ENCODE measurements at regions not wholly inside any gene's neighbourhood (a gene's known extent, or its start where the extent isn't known, plus 50 kb on each side); places are given as distances from the start of the nearest gene placed in this dataset.
"Not testable (repeated sequence)": the region's sequence is repeated elsewhere in the genome, so short reads cannot be mapped to it uniquely, and the experiment has no call there.

DNA sequence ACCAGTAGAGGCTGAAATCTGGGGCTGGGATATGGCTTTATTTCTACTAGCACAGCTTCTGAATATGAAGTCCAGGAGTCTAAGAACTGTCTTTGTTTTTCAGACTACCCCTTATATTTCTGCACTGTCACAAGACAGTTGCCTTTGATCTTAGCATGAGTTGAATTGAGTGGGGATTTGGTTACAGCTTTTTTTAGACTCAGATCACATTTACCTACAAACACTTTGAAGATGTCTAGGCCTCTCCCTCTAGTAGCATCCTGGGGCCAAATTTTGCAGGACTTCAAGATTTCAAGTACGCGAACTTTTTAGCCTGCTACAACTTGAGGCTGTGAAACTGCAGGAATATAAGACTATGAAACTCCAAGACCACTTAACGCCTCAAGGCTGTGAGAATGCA is 240.2 kb downstream of the NEBL start:
- no peak for DNase-seq (ENCODE audit: low spot score)

- not testable (repeated sequence) for DNase-seq (ENCODE audit: low spot score)
Observed at GRCh38 chr10:20652424-20652823, 244.7 kb downstream of the NEBL start.

- DNase-seq (ENCODE audit: low spot score) = no peak
Observed at GRCh38 chr10:20648263-20648874, 248.7 kb downstream of the NEBL start.

- DNase-seq (ENCODE audit: low spot score) = no peak
Observed at GRCh38 chr10:20647756-20648155, 249.4 kb downstream of the NEBL start.

- DNase-seq (ENCODE audit: low spot score) = no peak
Observed at GRCh38 chr10:20644421-20644820, 252.7 kb downstream of the NEBL start.

DNA sequence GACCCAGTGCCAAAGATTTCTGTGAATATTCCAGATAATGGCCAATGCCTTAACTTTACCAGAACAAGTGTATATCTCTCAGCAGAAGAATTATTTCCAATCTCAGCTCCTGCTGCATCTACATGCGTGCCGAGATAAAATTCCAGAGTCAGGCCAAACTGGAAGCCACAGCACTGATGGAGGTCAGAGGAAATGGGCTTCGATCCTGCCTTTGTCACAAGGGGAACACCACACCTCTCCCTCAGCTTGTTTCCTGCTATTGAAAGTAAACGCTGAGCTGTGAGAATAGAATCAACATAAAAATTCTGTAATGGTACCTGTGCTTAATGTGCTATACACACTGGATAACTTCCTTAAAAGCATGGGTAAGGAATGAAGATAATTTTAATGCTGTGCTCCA is 255.5 kb downstream of the NEBL start:
- DNase-seq (ENCODE audit: low spot score) = no peak

DNA sequence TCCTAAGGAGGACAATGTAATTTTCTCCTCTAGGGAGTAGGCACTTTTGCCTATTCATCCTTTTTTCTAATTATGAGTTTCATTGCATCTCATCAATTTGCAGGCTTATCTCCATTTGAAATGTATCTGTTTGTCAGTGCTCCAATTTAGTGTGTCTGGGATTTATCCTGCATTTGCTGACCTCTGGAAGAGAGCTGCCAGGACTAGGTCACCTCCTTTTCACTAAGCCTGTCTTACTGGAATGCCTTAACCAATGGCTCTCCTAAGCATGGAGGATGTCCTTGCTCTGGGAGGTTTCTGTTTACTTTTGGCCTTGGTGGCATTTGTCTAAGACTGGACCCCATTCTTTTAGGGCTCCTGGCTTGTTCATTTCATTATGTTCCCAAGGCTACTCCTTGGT is 261.5 kb downstream of the NEBL start:
- no peak for DNase-seq (ENCODE audit: low spot score)

- no peak for DNase-seq (ENCODE audit: low spot score)
Observed at GRCh38 chr10:20634839-20635238, 262.3 kb downstream of the NEBL start.

- no peak for DNase-seq (ENCODE audit: low spot score)
Observed at GRCh38 chr10:20633714-20634113, 263.4 kb downstream of the NEBL start.

- DNase-seq (ENCODE audit: low spot score) = no peak
Observed at GRCh38 chr10:20632696-20633095, 264.4 kb downstream of the NEBL start.

- DNase-seq (ENCODE audit: low spot score) = no peak
Observed at GRCh38 chr10:20631229-20631628, 265.9 kb downstream of the NEBL start.

GRCh38 chr10:20630092-20630643 is 266.9 kb downstream of the NEBL start:
- DNase-seq (ENCODE audit: low spot score) = no peak

- DNase-seq (ENCODE audit: low spot score) = no peak
Observed at GRCh38 chr10:20627946-20628507, 269.1 kb downstream of the NEBL start.

- DNase-seq (ENCODE audit: low spot score) = no peak
Observed at GRCh38 chr10:20627087-20627486, 270.0 kb downstream of the NEBL start.

DNA sequence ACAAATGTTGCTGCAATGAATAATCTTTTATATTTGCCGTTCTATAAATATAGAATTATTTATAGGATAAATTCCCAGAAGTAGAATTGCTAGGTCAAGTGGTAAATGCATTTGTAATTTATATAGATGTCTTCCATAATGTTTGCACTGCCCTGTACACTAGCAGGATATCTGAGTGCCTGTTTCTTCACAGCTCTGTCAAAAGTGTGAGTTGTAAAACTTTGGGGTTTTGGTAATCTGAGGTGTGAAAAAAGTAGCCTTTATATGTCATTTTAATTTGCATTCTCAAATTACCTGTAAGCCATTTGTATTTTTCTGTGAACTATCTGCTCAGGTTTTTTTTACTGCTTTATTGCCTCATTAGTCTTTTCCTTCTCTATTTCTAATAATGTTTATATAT is 271.2 kb downstream of the NEBL start:
- DNase-seq (ENCODE audit: low spot score) = no peak

- no peak for DNase-seq (ENCODE audit: low spot score)
Observed at GRCh38 chr10:20624642-20625041, 272.5 kb downstream of the NEBL start.

DNA sequence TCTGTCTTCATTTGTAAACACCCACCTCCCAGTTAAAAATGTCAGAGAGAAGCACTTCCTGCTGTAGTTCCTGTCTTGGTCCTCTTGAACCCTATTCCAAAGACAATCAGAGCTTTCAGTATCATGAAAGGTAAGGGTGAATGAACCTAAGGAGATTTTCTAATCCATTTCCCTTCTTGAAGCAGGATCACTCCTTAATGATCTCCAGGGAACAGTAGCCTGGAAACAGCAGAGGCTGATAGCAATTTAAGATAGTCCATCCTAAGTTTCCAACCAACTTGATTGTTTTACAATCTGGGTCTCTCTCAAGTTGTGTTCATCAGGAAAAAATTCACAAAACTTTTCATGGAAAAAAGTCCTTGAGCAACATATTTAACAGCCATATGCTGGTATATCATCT is 273.6 kb downstream of the NEBL start:
- DNase-seq (ENCODE audit: low spot score) = no peak

DNA sequence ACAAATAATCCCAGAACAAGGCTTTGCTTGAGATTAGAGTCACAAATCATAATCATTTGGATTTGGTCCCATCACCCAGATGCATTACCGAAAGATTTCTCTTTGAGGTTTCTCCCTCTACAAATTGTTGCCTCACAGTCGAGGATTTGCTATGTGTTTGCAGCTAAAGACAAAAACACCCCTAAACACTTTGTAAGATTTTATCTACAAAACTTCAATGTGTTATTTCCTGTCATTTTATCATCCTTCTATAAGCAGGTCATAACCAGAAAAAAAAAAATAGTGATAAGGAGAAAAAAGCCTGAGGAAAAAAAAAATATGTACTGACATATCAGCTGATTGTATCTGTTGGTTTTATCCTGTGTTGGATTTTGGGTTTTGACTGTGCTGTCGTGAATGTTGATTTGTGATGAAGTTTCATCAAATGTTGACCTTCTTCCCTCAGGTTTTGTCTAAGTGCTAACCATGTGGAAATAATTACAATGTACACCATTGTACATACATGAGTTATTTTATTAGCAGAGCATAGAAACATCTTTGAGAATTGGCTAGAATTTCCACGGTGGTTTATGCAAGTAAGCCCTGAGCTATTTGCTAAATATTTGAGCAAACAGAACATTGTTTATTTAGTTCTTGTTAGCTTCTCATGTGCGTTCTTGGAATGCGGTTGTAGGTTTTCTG is 274.4 kb downstream of the NEBL start:
- no peak for DNase-seq (ENCODE audit: low spot score)

GRCh38 chr10:20620981-20621380 is 276.1 kb downstream of the NEBL start:
- no peak for DNase-seq (ENCODE audit: low spot score)

DNA sequence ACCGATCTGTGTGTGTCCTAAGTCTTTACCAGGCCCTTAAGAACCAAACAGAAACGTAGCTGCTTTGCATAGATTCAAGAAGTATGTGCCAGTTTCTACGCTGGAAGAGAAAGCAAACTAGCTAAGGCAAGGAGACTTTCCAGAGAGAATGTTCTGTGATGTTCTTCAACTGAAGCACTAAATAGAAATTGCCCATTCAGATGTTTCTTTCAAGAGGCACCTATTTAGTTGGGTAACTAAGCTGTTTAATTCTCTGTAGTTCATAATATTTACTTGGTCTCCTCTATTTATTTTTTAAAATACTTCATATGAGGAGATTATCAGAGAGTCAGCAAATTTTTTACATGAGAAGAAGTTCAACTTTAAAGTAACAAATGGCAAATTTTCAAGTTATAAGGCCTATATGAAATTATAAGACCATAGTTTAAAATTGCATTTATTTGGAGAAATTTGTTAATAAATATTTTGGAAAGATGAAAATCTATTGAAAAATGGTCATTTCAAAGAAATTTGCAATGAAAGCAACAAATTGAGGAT is 279.0 kb downstream of the NEBL start:
- no peak for DNase-seq (ENCODE audit: low spot score)

DNA sequence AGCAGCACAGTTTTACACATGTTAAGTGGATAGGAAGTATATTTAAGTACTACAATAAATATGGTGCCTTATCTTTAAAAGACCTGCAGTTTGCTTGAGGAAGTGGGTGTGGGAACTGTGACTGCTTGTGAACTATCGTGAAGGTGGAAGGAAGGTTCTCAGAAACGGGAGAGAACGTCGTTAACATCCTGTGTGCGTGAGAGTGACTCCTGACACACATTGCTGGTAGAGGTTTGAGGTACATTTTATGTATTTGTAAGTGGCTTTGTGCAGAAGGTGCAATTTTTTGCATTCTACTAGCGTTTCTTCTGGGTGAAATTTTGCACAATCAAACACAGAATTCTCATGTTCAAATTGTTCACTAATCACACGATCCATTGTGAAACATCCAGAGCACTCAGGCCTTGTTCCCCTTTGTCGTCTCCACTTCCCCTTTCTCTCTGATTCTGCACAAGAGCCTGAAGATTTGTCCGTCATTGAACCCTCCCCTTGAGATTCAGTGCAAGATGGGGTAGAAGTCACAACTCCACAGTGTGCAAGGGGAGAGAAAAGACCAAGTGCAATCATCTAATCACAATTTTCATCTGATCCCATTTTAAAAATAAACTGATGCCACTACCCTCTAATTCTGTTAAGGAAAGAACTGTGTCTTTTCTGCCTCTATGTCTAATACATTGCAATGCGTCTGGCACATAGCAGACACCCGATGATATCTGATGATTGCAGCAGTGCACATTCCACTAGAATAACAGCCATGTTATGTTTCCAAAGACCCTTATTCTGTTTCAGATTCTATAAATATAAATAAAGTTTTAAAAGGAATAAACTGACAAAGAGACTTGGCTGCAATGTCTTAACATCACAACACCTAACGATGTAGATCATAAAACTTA is 279.9 kb downstream of the NEBL start:
- no peak for DNase-seq (ENCODE audit: low spot score)

GRCh38 chr10:20616056-20616671 is 280.9 kb downstream of the NEBL start:
- DNase-seq (ENCODE audit: low spot score) = no peak

All from ecto neural progenitor cell (in vitro differentiated cells).